Suprapubic skin (tissue), 3 donors: ENCODE measurements at regions not wholly inside any gene's neighbourhood (a gene's known extent, or its start where the extent isn't known, plus 50 kb on each side); places are given as distances from the start of the nearest gene placed in this dataset.

Experiments used
- POLR2AphosphoS5 ChIP-seq, 3 donors: sonication (generic); formaldehyde crosslinking; IDR thresholded peaks; one replicate each; pipeline ENCODE4 v1.6.1; 2017; ENCODE audit warnings: antibody characterized with exemption in 3 of 3
- TF ChIP-seq, protein P1 (sequence below), 2 donors: fragments of 200-600 bp in 1 of 2; fragments of 450-650 bp in 1 of 2; sonication (generic) in 1 of 2; IDR thresholded peaks; one replicate each; pipeline ENCODE4 v1.5.1; 2016 to 2019; ENCODE audit warnings: antibody characterized with exemption in 2 of 2, mild to moderate bottlenecking in 1 of 2, moderate library complexity in 1 of 2

DNA sequence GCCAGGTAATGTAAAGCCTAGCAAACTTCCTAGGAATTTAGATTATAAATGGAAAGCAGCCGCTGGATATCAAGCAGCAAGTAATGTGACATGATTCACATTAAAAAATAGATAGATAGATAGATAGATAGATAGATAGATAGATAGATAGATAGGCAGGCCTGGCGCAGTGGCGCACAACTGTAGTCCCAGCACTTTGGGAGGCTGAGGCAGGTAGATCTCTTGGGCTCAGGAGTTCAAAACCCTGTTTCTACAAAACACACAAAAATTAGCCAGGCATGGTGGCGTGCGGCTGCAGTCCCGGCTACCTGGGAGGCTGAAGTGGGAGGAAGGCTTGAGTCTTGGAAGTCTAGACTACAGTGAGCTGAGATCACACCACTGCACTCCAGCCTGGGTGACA, 236.9 kb downstream of the SLITRK6 start:
- TF ChIP-seq, protein P1, sequence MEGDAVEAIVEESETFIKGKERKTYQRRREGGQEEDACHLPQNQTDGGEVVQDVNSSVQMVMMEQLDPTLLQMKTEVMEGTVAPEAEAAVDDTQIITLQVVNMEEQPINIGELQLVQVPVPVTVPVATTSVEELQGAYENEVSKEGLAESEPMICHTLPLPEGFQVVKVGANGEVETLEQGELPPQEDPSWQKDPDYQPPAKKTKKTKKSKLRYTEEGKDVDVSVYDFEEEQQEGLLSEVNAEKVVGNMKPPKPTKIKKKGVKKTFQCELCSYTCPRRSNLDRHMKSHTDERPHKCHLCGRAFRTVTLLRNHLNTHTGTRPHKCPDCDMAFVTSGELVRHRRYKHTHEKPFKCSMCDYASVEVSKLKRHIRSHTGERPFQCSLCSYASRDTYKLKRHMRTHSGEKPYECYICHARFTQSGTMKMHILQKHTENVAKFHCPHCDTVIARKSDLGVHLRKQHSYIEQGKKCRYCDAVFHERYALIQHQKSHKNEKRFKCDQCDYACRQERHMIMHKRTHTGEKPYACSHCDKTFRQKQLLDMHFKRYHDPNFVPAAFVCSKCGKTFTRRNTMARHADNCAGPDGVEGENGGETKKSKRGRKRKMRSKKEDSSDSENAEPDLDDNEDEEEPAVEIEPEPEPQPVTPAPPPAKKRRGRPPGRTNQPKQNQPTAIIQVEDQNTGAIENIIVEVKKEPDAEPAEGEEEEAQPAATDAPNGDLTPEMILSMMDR (IDR thresholded peaks at IDR 0.05): no peak
- TF ChIP-seq POLR2AphosphoS5 (IDR thresholded peaks at IDR 0.05): no peak
